H9 (cell line): ENCODE measurements at regions not wholly inside any gene's neighbourhood (a gene's known extent, or its start where the extent isn't known, plus 50 kb on each side); places are given as distances from the start of the nearest gene placed in this dataset.

Experiments used
- DNase-seq: peaks from one replicate; pipeline ENCODE4 v3.0.0-alpha.2; 2017
- H2AFZ ChIP-seq: one replicate; pipeline ENCODE4 v1.6.1; 2013; ENCODE audit warnings: mild to moderate bottlenecking, low read length, control low read depth, moderate library complexity
- H2AK5ac ChIP-seq: 2 replicates; pipeline ENCODE4 v1.6.1; 2013; ENCODE audit warnings: low read length, control low read depth, mixed read lengths; ENCODE audit not compliant: insufficient read length
- H2BK120ac ChIP-seq: one replicate; pipeline ENCODE4 v1.6.1; 2013; ENCODE audit warnings: low read depth, mild to moderate bottlenecking, low read length, control low read depth, inconsistent platforms; ENCODE audit not compliant: poor library complexity, severe bottlenecking
- H2BK12ac ChIP-seq: 2 replicates; pipeline ENCODE4 v1.6.1; 2013; ENCODE audit warnings: low read length, control low read depth, mixed read lengths, low read depth; ENCODE audit not compliant: insufficient read length
- H2BK15ac ChIP-seq: 2 replicates; pipeline ENCODE4 v1.6.1; 2013; ENCODE audit warnings: low read depth, low read length, control low read depth
- H2BK20ac ChIP-seq: one replicate; pipeline ENCODE4 v1.6.1; 2013; ENCODE audit warnings: low read depth, mild to moderate bottlenecking, low read length, control low read depth, inconsistent platforms; ENCODE audit not compliant: poor library complexity, severe bottlenecking
- H2BK5ac ChIP-seq: 2 replicates; pipeline ENCODE4 v1.6.1; 2013; ENCODE audit warnings: low read length, control low read depth, mixed read lengths; ENCODE audit not compliant: insufficient read length
- H3K14ac ChIP-seq: 2 replicates; pipeline ENCODE4 v1.6.1; 2013; ENCODE audit warnings: low read length, control low read depth; ENCODE audit not compliant: insufficient read depth
- H3K18ac ChIP-seq: 2 replicates; pipeline ENCODE4 v1.6.1; 2013; ENCODE audit warnings: low read depth, mild to moderate bottlenecking, mixed read lengths, low read length, control low read depth; ENCODE audit not compliant: insufficient read length
- H3K23ac ChIP-seq: 2 replicates; pipeline ENCODE4 v1.6.1; 2013; ENCODE audit warnings: low read length, control low read depth, mixed read lengths, low read depth; ENCODE audit not compliant: insufficient read length
- H3K23me2 ChIP-seq: 2 replicates; pipeline ENCODE4 v1.6.1; 2013; ENCODE audit warnings: low read depth, mild to moderate bottlenecking, mixed read lengths, low read length, control low read depth; ENCODE audit not compliant: insufficient read length, poor library complexity, severe bottlenecking
- H3K27ac ChIP-seq: 2 replicates; pipeline ENCODE4 v1.5.1; 2013; ENCODE audit warnings: low read length, control low read depth, mixed read lengths, low read depth; ENCODE audit not compliant: insufficient read length
- H3K27me3 ChIP-seq: 2 replicates; pipeline ENCODE4 v1.6.1; 2013; ENCODE audit warnings: low read length, control low read depth, inconsistent platforms; ENCODE audit not compliant: insufficient read depth
- H3K4ac ChIP-seq: 2 replicates; pipeline ENCODE4 v1.6.1; 2013; ENCODE audit warnings: low read depth, mild to moderate bottlenecking, control low read depth, inconsistent platforms, low read length, moderate library complexity
- H3K4me1 ChIP-seq: 2 replicates; pipeline ENCODE4 v1.6.1; 2013; ENCODE audit warnings: low read length, control low read depth, inconsistent platforms; ENCODE audit not compliant: insufficient read depth
- H3K4me2 ChIP-seq: 2 replicates; pipeline ENCODE4 v1.6.1; 2013; ENCODE audit warnings: low read length, control low read depth, mixed read lengths; ENCODE audit not compliant: insufficient read length, insufficient read depth
- H3K56ac ChIP-seq: 2 replicates; pipeline ENCODE4 v1.6.1; 2013; ENCODE audit warnings: low read depth, mild to moderate bottlenecking, mixed read lengths, low read length, control low read depth; ENCODE audit not compliant: insufficient read length
- H3K79me1 ChIP-seq: 2 replicates; pipeline ENCODE4 v1.6.1; 2013; ENCODE audit warnings: low read depth, mild to moderate bottlenecking, moderate library complexity, low read length, control low read depth, inconsistent platforms; ENCODE audit not compliant: insufficient read depth, poor library complexity, severe bottlenecking
- H3K79me2 ChIP-seq: 2 replicates; pipeline ENCODE4 v1.6.1; 2013; ENCODE audit warnings: low read length, control low read depth, inconsistent platforms; ENCODE audit not compliant: insufficient read depth
- H3K9ac ChIP-seq: 2 replicates; pipeline ENCODE4 v1.6.1; 2013; ENCODE audit warnings: low read length, control low read depth, mixed read lengths; ENCODE audit not compliant: insufficient read length; ENCODE audit errors: extremely low read depth
- H3K9me3 ChIP-seq: one replicate; pipeline ENCODE4 v1.6.1; 2013; ENCODE audit warnings: low read depth, low read length, inconsistent platforms; ENCODE audit not compliant: control insufficient read depth
- H3T11ph ChIP-seq: one replicate; pipeline ENCODE4 v1.6.1; 2013; ENCODE audit warnings: mild to moderate bottlenecking, low read length, control low read depth, inconsistent platforms
- H4K20me1 ChIP-seq: one replicate; pipeline ENCODE4 v1.6.1; 2013; ENCODE audit not compliant: control insufficient read depth, insufficient read length, insufficient read depth
- H4K5ac ChIP-seq: 2 replicates; pipeline ENCODE4 v1.6.1; 2013; ENCODE audit warnings: low read depth, mild to moderate bottlenecking, mixed read lengths, low read length, control low read depth; ENCODE audit not compliant: insufficient read length
- H4K8ac ChIP-seq: replicated peaks from 2 replicates; pipeline ENCODE4 v1.6.1; 2013; ENCODE audit warnings: low read length, control low read depth, mixed read lengths, low read depth; ENCODE audit not compliant: insufficient read length
- H4K91ac ChIP-seq: 2 replicates; pipeline ENCODE4 v1.6.1; 2013; ENCODE audit warnings: low read depth, mild to moderate bottlenecking, moderate library complexity, mixed read lengths, low read length, control low read depth; ENCODE audit not compliant: insufficient read length
- H3K27ac Mint-ChIP-seq, 3 experiments: 2 replicates in 2 of 3; 3 replicates in 1 of 3; pipeline ENCODE4 v1.8.0; 2020 to 2021; ENCODE audit warnings: mixed read lengths in 3 of 3, mild to moderate bottlenecking in 1 of 3, moderate library complexity in 1 of 3
- H3K27me3 Mint-ChIP-seq: 2 replicates; pipeline ENCODE4 v1.8.0; 2021; ENCODE audit warnings: low read depth, mild to moderate bottlenecking, moderate library complexity, mixed read lengths
- H3K36me3 Mint-ChIP-seq, 3 experiments: 2 replicates in 2 of 3; 3 replicates in 1 of 3; pipeline ENCODE4 v1.8.0; 2020 to 2021; ENCODE audit warnings: low read depth in 3 of 3, mixed read lengths in 3 of 3; ENCODE audit not compliant: insufficient read depth in 1 of 3
- H3K4me1 Mint-ChIP-seq, 2 experiments: 2 replicates each; pipeline ENCODE4 v1.8.0; 2020; ENCODE audit warnings: mixed read lengths in 2 of 2
- H3K4me3 Mint-ChIP-seq, 2 experiments: 2 replicates in 1 of 2; 3 replicates in 1 of 2; pipeline ENCODE4 v1.8.0; 2020 to 2021; ENCODE audit warnings: mild to moderate bottlenecking in 2 of 2, mixed read lengths in 2 of 2, moderate library complexity in 1 of 2
- H3K9me3 Mint-ChIP-seq, 2 experiments: 2 replicates in 1 of 2; 3 replicates in 1 of 2; pipeline ENCODE4 v1.8.0; 2020; ENCODE audit warnings: mild to moderate bottlenecking in 2 of 2, mixed read lengths in 2 of 2, moderate library complexity in 1 of 2
- CTCF ChIP-seq: fragments of 200-600 bp; sonication (generic); conservative IDR thresholded peaks from 3 replicates; pipeline ENCODE4 v1.8.0; 2021; ENCODE audit warnings: antibody characterized with exemption, mild to moderate bottlenecking
- WGBS: extraction: QIAGEN DNeasy Blood & Tissue Kit; methylation state at CpG from one replicate; pipeline ENCODE4 v1.1.7; 2013; ENCODE audit warnings: missing lambda C conversion rate, low lambda C conversion rate, mixed read lengths; ENCODE audit not compliant: insufficient read length; ENCODE audit errors: extremely low coverage; 5-methylcytosine and 5-hydroxymethylcytosine counted together

GRCh38 chr4:38193236-38193863 is 233.2 kb downstream of the PTTG2 start:
- no peaks in the 10 kb centered on the region for H3K4me1 ChIP-seq
- H2BK15ac ChIP-seq = no peak overlapping the region
- Mint-ChIP-seq H3K4me3 (no peak overlapping the region), H3K36me3 (peaks cover 0 to 9% (median 6%) of the 10 kb centered on the region in 3 experiments; a peak in 2 of 7 replicates), H3K9me3 (peaks cover 5 to 11% of the 10 kb centered on the region in 2 experiments; a peak in 2 of 5 replicates), H3K27ac (no peak overlapping the region), H3K27me3 (peaks cover 3% of the 10 kb centered on the region), H3K4me1 (no peaks in the 10 kb centered on the region)
- H3K79me2 ChIP-seq = no peaks in the 10 kb centered on the region
- no peak overlapping the region for H3K14ac ChIP-seq
- no peak overlapping the region for H3K9ac ChIP-seq
- no peak overlapping the region for H3K27ac ChIP-seq
- H3K27me3 ChIP-seq = no peaks in the 10 kb centered on the region
- no peak overlapping the region for H3K18ac ChIP-seq
- H2BK20ac ChIP-seq = no peak overlapping the region
- no peak overlapping the region for H3T11ph ChIP-seq
- no peak overlapping the region for H3K56ac ChIP-seq
- no peak for DNase-seq
- H2BK12ac ChIP-seq = no peak overlapping the region
- no peak overlapping the region for H3K23ac ChIP-seq
- no peaks in the 10 kb centered on the region for H3K9me3 ChIP-seq
- no peak for TF ChIP-seq CTCF
- H4K5ac ChIP-seq = no peak overlapping the region
- no peak overlapping the region for H2BK120ac ChIP-seq
- WGBS = no CpG with 5 or more reads among the region's 2 CpGs
- no peak overlapping the region for H3K4ac ChIP-seq
- H2BK5ac ChIP-seq = no peak overlapping the region
- no peak overlapping the region for H3K4me2 ChIP-seq
- no peak overlapping the region for H4K91ac ChIP-seq
- no peaks in the 10 kb centered on the region for H3K23me2 ChIP-seq
- H2AFZ ChIP-seq = no peak overlapping the region
- H2AK5ac ChIP-seq = no peak overlapping the region
- no peak overlapping the region for H4K8ac ChIP-seq
- H4K20me1 ChIP-seq = no peaks in the 10 kb centered on the region
- no peaks in the 10 kb centered on the region for H3K79me1 ChIP-seq
